GM10266 (cell line): ENCODE measurements at regions not wholly inside any gene's neighbourhood (a gene's known extent, or its start where the extent isn't known, plus 50 kb on each side); places are given as distances from the start of the nearest gene placed in this dataset.

Experiments used
- DNase-seq: peaks from one replicate; pipeline ENCODE4 v3.0.0; 2012; ENCODE audit errors: extremely low spot score
- TF ChIP-seq, protein P1 (sequence below): IDR thresholded peaks from 2 replicates; pipeline ENCODE4 v1.5.1; 2012; ENCODE audit warnings: mild to moderate bottlenecking, low read depth; ENCODE audit not compliant: control insufficient read depth, insufficient read depth; ENCODE audit errors: missing control alignments

DNA sequence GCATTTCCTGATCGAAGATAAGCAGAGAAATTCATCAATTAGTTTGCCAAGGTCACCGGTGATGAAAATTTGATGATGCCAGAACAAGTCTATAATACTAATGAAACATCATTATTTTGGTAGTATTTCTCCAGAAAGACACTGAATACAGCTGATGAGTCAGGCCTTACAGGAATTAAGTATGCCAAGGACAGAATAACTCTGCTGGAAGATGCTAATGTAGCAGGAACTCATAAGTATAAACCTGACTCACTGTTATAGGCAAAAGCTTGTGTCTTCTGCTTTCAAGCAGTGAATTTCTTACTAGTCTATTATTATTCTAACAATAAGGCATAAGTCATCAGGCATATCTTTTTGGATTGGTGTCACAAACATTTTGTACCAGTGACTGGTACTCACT is 1825.1 kb upstream of the IGFBP7 start:
- TF ChIP-seq, protein P1, sequence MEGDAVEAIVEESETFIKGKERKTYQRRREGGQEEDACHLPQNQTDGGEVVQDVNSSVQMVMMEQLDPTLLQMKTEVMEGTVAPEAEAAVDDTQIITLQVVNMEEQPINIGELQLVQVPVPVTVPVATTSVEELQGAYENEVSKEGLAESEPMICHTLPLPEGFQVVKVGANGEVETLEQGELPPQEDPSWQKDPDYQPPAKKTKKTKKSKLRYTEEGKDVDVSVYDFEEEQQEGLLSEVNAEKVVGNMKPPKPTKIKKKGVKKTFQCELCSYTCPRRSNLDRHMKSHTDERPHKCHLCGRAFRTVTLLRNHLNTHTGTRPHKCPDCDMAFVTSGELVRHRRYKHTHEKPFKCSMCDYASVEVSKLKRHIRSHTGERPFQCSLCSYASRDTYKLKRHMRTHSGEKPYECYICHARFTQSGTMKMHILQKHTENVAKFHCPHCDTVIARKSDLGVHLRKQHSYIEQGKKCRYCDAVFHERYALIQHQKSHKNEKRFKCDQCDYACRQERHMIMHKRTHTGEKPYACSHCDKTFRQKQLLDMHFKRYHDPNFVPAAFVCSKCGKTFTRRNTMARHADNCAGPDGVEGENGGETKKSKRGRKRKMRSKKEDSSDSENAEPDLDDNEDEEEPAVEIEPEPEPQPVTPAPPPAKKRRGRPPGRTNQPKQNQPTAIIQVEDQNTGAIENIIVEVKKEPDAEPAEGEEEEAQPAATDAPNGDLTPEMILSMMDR, result no peak
- no peak for DNase-seq

DNA sequence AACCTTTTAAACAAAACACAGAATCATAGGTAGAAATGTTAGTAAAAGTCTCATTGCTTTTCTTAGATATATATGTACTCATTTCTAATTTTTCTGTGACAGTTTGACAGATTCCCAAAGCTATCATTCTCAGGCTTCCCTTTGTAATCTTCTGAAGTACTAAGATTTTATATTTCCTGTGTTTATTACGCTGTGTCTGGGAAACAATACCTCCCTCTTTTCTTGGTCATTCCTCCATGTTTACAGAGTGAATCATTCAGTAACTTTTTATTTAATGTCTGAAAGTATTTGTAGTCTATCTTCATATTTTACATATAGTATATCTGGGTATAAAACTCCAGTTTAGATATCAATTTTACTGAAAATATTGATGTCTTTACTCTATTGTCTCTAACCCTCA is 1826.3 kb upstream of the IGFBP7 start:
- DNase-seq, result no peak
- TF ChIP-seq, protein P1, result no peak

DNA sequence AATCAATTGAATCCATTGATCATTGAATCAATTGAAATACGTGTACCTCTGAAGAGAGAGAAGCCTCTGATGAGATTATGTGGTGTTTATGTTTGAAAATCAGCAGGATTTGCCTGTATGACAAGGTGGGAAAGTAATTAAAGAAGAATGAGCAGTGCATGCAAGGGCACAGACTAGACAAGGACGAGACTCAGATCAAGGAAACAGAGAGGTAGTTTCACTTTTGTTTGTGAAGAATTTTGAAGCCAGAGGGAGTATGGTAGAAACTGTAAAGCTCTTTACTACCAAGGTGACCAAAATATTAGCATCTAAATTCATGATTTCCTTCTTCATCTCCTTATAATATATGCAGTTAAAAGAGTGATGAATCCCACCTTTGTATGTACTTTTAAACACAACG is 1830.0 kb upstream of the IGFBP7 start:
- no peak for DNase-seq
- TF ChIP-seq, protein P1, result no peak

DNA sequence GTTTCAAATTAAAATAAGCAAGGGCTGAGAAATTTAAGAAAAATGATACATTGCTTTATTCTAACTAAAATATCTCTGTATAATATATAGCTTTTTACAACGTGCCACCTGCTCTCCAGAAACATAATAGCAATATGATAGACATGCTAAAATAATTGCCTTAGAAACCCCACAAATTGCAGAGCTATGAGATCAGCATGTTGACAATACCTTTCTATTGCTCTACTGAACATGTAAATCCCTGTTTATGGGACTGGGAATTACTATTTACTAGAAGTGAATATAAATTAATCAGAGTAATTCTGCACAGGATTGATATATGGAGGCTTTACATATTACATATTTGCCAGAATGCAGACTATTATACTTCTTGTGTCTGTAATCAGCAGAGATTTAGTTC is 1831.1 kb upstream of the IGFBP7 start:
- no peak for DNase-seq
- TF ChIP-seq, protein P1, result no peak

DNA sequence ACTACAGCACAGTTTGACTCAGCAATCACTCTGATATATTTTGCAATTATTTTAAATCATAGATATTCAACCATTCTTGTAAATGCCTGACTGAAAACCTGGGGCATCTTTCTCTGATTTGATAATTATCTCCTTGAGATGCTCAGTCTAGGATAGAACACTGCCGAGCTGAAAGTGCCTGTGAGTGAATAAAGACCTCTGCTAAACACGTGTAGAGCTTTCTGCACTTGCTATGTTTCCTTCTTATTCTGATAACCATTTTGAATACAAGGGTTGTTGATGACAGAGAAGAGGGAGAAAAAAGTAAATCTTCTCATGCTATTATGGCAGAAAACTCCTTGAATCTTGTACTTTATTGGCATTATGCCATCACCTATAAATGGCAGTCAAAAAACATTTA is 1843.4 kb upstream of the IGFBP7 start:
- DNase-seq, result no peak
- TF ChIP-seq, protein P1, result no peak

DNA sequence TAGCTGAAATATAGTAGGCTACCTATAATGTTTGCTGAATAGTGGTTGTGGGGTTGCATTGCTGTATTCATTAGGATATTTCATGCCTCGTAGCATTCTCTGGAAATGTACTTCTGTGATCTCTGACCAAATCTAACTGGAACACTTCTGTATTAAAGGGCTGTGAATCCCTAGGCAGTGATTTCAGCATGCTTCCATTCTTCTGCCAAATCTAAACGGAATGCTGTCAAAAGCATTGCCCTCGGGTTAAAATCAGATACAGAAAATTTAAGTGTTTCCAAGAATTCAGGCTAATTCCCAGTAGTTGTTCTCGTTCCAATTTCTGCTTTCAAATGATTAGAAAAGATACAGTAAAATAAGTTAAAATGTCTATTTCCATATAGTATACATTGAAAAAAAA is 1847.5 kb upstream of the IGFBP7 start:
- DNase-seq, result no peak
- TF ChIP-seq, protein P1, result no peak

DNA sequence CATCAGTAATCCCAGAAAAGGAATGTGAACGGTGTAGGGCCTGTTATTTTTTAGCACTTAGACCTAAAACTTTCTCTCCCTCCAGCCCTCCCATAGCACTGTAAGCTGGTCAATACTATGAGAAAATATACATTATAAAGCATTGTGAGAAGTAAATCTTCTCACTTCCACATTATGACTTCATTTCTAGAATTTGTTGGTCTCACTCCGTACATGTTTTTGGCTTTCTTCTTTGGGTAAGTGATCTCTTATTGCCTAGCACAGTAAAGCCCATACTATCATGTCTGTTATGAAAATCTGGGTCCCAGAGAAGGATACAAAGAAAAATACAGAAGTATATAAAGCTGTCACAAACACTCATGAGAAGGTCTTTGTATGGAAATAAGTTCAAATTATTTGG is 1851.1 kb upstream of the IGFBP7 start:
- TF ChIP-seq, protein P1, result no peak
- no peak for DNase-seq

DNA sequence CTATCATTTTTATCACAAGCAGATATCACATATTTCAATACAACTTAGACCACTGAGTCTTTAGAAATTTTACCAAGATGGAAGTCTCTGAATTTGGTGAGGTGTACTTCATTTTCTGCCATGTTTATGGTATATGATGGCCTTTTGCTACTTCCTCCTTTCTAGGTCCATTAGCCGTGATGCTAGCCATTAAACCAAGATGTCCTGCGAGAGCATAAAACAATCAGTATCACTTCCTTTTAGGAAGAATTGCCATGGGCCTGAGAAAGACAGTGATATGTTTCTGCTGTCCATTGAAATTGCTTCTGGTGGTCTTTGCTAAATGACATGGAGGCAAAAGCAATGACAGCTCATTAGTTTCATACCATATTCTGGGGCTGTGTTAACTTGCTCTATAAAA is 1851.7 kb upstream of the IGFBP7 start:
- no peak for DNase-seq
- TF ChIP-seq, protein P1, result no peak
